ENCODE measurements at regions not wholly inside any gene's neighbourhood (a gene's known extent, or its start where the extent isn't known, plus 50 kb on each side); places are given as distances from the start of the nearest gene placed in this dataset.
"Not testable (repeated sequence)": the region's sequence is repeated elsewhere in the genome, so short reads cannot be mapped to it uniquely, and the experiment has no call there.

- DNase-seq = no peak
Observed at GRCh38 chr22:26939466-26939865, 282.1 kb downstream of the MIAT start.

GRCh38 chr22:26941896-26942636, 284.7 kb downstream of the MIAT start:
- DNase-seq = no peak
- Histone ChIP-seq H3K27ac (peak overlapping the region in 1 of 2 donors; percentile 22), H3K36me3 (no peaks in the 10 kb centered on the region), H3K27me3 (no peaks in the 10 kb centered on the region), H3K4me1 (no peaks in the 10 kb centered on the region), H3K9me3 (peaks cover 0 to 4% (median 0%) of the 10 kb centered on the region in 3 donors), H3K4me3 (no peak overlapping the region)
- intact Hi-C loops (cut with DNase I; ENCODE audit: low total_unique reads) = no loop called here
- TF ChIP-seq CTCF (IDR thresholded peaks at IDR 0.05) = no peak

More at GRCh38 chr22:26939466-26939865, 282.1 kb downstream of the MIAT start:
- no peaks in the 10 kb centered on the region for H3K27me3 ChIP-seq
- H3K4me1 ChIP-seq = peaks cover 0 to 6% (median 2%) of the 10 kb centered on the region in 4 donors
- H3K4me3 ChIP-seq = no peak overlapping the region
- TF ChIP-seq CTCF (IDR thresholded peaks at IDR 0.05) = no peak
- no peak overlapping the region for H3K27ac ChIP-seq
- intact Hi-C loops (cut with DNase I; ENCODE audit: low total_unique reads) = no loop called here
- H3K9me3 ChIP-seq = peaks cover 0 to 4% (median 0%) of the 10 kb centered on the region in 3 donors
- H3K36me3 ChIP-seq = no peaks in the 10 kb centered on the region

- H3K4me1 ChIP-seq = no peaks in the 10 kb centered on the region
- DNase-seq = no peak
- H3K36me3 ChIP-seq = no peaks in the 10 kb centered on the region
- H3K27me3 ChIP-seq = no peaks in the 10 kb centered on the region
- H3K9me3 ChIP-seq = peaks cover 0 to 2% (median 0%) of the 10 kb centered on the region in 3 donors
- peak overlapping the region in 1 of 2 donors; percentile 22 for H3K27ac ChIP-seq
- no peak overlapping the region for H3K4me3 ChIP-seq
- intact Hi-C loops (cut with DNase I; ENCODE audit: low total_unique reads) = no loop called here
- TF ChIP-seq CTCF (IDR thresholded peaks at IDR 0.05) = no peak
Observed at GRCh38 chr22:26942637-26942957, 285.2 kb downstream of the MIAT start.

- H3K27ac ChIP-seq = no peak overlapping the region
- H3K4me1 ChIP-seq = no peaks in the 10 kb centered on the region
- H3K27me3 ChIP-seq = no peaks in the 10 kb centered on the region
- DNase-seq = no peak
- no peak for TF ChIP-seq CTCF (IDR thresholded peaks at IDR 0.05)
- H3K36me3 ChIP-seq = no peaks in the 10 kb centered on the region
- no peaks in the 10 kb centered on the region for H3K9me3 ChIP-seq
- no peak overlapping the region for H3K4me3 ChIP-seq
- intact Hi-C loops (cut with DNase I; ENCODE audit: low total_unique reads) = no loop called here
Observed at GRCh38 chr22:26945565-26945964, 288.2 kb downstream of the MIAT start.

GRCh38 chr22:26949193-26949592, 291.8 kb downstream of the MIAT start:
- Histone ChIP-seq H3K9me3 (no peaks in the 10 kb centered on the region), H3K27me3 (no peaks in the 10 kb centered on the region), H3K36me3 (no peaks in the 10 kb centered on the region), H3K4me1 (no peaks in the 10 kb centered on the region), H3K4me3 (no peak overlapping the region), H3K27ac (no peak overlapping the region)
- intact Hi-C loops (cut with DNase I; ENCODE audit: low total_unique reads) = no loop called here
- TF ChIP-seq CTCF (IDR thresholded peaks at IDR 0.05) = no peak
- DNase-seq = no peak

- H3K36me3 ChIP-seq; H3K27ac ChIP-seq; DNase-seq; intact Hi-C loops (cut with DNase I; ENCODE audit: low total_unique reads); H3K4me1 ChIP-seq; H3K9me3 ChIP-seq; H3K27me3 ChIP-seq; H3K4me3 ChIP-seq: not testable (repeated sequence)
Observed at GRCh38 chr22:26951139-26951538, 293.8 kb downstream of the MIAT start.

Measured in tibial artery (tissue), 4 donors.